Stimulated activated CD8-positive, alpha-beta memory T cell treated with anti-CD3 and anti-CD28 coated beads, Interleukin-2, amount 100 ng/mL, for 1 hour (primary cell): ENCODE measurements at regions not wholly inside any gene's neighbourhood (a gene's known extent, or its start where the extent isn't known, plus 50 kb on each side); places are given as distances from the start of the nearest gene placed in this dataset.

Source experiments
- DNase-seq, 2 donors: peaks; one replicate each; pipeline ENCODE4 v3.0.0-alpha.2; 2020; ENCODE audit warnings: low read depth in 2 of 2

DNA sequence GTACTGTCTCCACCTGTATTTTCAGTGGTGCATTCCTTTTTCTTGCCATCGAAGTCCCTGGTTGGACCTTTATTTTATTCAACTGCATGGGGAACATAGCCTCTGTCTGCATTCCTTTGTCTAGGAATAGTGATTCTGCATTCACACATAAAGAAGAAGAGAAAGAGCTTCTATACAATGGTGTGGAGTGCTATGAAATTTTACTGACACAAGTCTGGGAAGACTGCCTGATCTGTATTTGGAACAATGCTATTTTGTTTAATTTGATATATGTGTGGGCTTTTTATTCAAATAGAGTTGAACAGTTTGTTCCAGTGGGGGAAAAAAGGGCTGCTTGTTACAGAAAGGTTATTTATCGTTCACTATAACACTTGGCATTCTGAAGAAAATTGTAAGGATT is 375.7 kb upstream of the POU3F2 start:
- DNase-seq: no peak

DNA sequence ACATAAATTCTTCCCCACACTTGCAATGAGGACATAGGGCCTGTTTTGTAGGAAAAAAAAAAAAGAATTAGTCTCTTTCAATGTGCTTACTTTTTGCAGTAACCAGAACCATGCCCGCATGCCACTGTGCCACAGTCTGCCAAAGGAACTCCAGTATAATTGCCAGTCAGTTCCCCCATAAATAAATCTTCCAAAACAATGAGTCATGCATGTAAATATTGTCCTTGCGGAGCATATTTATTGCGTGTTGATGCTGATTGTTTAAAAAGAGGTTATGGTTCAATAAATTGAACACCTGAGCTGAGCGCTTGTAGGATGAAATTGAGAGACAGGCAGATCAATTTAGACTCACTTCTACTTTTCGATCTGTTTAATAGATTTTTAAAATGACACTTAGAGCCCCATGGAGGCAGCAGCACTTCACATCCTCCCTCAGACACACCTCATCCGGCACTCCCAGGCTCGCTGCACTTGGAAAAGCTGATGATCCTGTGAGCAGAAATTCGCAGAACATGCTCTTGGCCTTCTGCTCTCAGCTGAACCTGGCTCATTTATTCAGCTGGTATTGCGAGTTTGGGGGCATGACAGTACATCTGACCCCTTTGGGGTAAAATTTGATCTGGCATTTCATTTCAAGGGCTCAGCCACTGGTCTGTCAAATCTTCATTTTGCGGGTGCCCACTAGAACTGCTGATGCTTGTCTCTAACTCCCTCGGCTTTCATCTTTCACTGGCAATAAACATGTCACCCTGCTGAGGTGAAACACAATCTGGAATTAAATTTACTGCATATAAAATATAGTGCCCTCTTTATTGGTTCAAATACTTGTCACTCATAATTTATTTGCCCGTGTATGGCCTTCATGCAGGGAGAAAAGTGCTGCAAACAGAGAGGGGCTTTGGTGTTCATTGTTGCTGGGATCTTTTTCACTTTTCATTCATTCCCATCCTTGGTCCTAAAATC is 371.1 kb upstream of the POU3F2 start:
- DNase-seq: no peak

GRCh38 chr6:98467091-98467490 is 367.3 kb upstream of the POU3F2 start:
- DNase-seq: no peak

- DNase-seq: no peak
These were observed 366.5 kb upstream of the POU3F2 start for GRCh38 chr6:98467902-98468301.

GRCh38 chr6:98469141-98469540 is 365.2 kb upstream of the POU3F2 start:
- DNase-seq: no peak

GRCh38 chr6:98470821-98471220 is 363.6 kb upstream of the POU3F2 start:
- no peak for DNase-seq

DNA sequence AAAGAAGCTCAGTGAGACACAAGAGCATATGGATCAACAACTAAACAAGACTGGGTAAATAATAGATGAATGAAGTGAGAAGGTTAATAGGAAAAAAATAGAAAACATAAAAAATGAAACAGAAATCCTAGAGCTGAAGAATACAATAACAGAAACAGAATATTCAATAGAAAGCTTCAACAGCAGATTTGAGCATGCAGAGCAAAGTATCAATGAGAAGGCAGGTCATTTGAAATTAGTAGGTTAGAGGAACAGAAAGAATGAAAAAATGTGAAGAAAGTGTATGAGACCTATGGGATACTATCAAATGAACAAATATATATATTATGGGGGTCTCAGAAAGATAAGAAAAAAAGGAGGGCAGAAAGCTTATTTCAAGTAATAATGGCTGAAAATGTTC is 362.9 kb upstream of the POU3F2 start:
- DNase-seq: no peak

DNA sequence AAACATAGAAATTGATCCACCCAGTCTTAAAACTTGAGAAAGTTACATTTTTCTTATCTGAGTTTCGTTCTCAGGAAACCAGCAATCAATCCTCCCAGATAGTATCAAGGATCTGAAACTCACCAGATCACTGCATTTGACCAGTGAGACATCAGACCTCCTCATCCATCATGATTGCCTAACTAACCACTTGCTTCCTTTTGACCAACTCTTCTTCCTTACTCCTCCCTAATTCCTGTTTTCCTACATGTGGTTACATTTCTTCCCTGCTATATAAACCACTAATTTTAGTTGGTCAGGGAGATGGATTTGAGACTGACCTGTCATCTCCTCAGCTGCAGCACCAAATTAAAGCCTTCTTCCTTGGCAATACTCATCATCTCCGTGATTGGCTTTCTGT is 357.1 kb upstream of the POU3F2 start:
- no peak for DNase-seq

DNA sequence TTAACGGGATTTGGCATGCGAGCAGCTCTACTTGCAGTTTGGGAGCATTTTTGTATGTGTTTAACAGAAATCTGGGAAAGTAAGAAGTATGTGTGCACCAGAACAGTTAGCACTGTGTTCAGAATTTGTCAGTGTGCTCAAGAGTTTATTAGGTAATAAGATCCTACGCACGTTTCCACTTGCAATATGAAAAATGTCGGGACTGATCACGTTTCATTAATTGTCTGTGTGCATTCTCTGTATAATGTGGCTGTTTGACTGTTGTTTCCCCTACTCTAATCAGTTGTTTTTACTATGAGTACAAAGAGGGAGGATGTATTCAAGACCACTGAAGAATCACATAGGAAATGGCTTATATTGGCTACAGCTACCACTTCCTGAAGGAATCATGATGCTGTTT is 349.7 kb upstream of the POU3F2 start:
- DNase-seq: no peak

GRCh38 chr6:98485593-98485992 is 348.8 kb upstream of the POU3F2 start:
- no peak for DNase-seq

DNA sequence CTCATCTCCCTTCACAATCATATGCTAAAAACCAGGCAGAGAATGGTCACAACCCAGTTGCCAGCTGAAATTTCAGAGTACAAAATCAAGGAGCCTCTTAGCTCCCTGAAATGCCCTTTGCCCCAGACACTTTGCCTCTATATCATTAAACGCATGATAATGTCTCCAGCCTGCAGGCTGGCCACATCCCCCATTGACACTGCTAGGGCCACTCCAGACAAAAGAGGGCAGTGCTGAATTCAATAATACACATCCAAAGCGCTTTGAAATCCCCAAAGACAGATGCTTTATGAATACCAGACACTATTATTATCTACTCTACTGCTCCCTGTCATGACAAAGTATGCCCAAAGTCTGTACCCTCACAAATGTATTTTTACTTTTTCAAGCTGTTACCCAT is 348.3 kb upstream of the POU3F2 start:
- no peak for DNase-seq

- DNase-seq: no peak
These were observed 346.8 kb upstream of the POU3F2 start for GRCh38 chr6:98487612-98488011.

GRCh38 chr6:98498144-98498775 is 336.1 kb upstream of the POU3F2 start:
- DNase-seq: no peak

GRCh38 chr6:98498866-98499265 is 335.5 kb upstream of the POU3F2 start:
- DNase-seq: no peak

- no peak for DNase-seq
These were observed 320.2 kb upstream of the POU3F2 start for GRCh38 chr6:98514073-98514720.

DNA sequence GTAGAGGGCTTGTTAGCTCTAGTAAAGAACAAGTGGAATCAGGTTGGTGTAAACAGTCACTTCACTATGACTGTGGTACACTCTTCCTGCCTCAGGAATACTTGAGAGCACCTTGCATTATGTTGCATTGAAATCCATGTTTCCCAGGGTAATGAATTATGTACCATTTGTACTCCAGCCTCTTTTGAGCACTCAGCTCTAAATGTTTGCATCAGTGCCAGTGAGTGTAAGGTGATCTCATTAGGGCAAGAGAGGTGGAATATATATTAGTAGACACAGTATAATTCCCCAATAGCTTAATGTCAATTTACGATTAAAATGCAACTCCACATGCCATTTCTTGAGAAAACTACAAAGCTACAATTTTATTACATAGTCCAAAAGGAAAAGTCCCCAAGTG is 319.6 kb upstream of the POU3F2 start:
- DNase-seq: no peak

DNA sequence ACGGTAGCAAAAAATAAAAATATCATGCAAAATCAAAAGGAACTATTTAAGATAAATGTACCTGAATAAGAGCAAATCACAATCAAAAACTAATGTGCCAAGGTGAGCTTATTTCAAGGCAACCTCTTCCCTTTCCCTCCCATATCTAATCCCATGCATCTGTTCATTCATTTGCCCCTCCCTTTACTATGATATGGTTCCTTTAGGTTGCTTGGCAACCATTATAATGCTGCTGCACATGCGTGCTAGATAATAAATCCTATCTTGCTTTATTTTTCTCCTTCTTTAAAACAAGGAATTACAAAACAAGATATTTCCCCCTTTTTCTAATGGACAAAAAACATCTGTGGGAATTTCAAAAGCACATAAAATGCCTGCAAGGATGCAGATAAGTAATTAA is 318.2 kb upstream of the POU3F2 start:
- DNase-seq: no peak

DNA sequence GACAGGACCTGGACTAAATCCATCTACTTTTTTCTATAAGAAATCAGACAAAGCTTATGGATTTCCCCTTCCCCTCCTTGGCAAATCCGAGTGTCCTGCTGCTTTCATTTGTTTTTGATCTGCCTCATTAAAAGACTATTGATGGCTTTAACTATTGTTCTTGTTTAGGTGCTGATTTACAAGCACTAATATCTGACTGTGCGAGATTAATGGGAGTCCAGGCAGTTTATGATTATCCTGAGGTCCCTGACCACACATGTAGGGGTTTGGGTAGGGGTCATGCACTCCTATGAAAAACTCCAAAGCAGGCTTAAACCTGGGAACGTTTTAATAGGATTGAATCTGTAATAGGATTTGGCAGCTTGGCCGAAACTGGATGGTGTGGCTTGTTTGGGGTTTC is 317.5 kb upstream of the POU3F2 start:
- no peak for DNase-seq

DNA sequence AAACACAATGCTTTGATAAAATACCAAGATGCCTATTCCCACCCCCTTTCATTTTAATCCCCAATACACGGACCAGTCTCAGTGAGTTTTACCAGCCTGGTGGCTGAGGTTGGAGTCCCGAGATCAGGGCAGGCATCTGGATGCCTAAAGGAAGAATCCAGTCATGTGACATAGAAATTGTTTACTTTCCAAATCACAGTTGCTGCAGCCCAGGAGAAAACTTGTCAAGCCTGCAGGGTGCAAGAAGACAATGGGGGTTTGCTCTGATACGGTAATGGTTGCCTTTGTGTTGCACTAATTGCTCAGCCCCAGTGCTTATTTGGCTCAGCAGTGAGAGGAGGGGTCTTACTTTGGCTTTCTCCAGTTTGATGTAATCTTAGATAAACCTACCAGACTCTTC is 308.5 kb upstream of the POU3F2 start:
- no peak for DNase-seq

- no peak for DNase-seq
These were observed 307.9 kb upstream of the POU3F2 start for GRCh38 chr6:98526465-98526864.

DNA sequence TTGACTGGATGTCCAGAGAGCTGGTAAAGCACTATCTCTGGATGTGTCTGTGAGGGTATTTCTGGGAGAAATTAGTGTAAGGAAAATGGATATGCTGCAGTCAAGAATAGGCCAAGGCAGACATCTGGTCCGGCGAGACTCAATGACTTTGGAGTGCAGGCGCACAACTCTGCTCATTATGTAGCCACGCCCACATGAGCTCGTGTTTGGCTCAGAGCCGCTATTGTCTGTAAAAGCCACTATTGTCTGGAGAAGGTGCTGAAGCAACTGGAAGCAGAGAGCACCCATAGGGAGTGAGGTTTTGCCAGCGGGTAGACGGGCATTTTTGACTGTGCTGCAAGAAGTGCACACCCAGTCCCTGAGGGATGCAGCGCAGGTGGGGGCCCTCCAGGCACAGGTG is 305.0 kb upstream of the POU3F2 start:
- DNase-seq: no peak

DNA sequence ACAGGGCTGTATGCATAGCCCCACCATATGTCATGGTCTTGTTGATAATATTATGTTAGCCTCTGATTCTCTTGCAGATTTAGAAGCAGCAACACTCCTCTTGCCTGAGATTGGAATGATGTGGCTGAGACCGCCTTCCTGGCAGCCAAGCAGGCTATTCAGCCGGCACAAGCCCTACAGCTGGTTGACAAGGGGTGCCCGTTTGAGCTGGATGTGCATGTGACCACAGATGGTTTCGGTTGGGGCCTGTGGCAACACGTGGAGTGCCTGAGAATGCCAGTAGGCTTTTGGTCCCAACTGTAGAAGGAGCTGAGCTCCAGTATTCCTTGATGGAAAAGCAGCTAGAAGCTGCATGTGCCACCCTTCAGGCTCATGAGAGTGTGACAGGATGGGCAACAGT is 303.6 kb upstream of the POU3F2 start:
- DNase-seq: no peak

GRCh38 chr6:98532004-98532403 is 302.4 kb upstream of the POU3F2 start:
- no peak for DNase-seq
